ENCODE measurements at regions not wholly inside any gene's neighbourhood (a gene's known extent, or its start where the extent isn't known, plus 50 kb on each side); places are given as distances from the start of the nearest gene placed in this dataset.

DNA sequence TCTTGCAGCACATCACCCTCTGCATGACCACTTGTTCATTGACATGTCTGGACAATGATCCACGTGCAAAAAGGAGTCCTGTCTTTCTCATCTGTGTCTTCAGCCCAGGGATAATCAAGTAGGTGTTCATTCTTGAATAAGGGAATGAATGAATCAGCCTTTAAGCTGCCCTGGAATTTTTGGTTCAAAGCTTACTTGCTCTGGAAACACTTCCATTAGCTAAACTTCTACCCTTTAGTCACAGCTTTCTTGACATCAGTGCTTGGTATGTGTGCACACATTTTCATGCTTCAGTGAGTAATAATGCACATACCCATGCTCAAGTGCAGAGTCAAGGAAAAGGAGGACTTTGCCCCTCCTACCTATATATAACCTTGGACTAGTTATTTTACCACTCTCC lies 103.0 kb upstream of the CDH13 start:
- TF ChIP-seq, protein P1, sequence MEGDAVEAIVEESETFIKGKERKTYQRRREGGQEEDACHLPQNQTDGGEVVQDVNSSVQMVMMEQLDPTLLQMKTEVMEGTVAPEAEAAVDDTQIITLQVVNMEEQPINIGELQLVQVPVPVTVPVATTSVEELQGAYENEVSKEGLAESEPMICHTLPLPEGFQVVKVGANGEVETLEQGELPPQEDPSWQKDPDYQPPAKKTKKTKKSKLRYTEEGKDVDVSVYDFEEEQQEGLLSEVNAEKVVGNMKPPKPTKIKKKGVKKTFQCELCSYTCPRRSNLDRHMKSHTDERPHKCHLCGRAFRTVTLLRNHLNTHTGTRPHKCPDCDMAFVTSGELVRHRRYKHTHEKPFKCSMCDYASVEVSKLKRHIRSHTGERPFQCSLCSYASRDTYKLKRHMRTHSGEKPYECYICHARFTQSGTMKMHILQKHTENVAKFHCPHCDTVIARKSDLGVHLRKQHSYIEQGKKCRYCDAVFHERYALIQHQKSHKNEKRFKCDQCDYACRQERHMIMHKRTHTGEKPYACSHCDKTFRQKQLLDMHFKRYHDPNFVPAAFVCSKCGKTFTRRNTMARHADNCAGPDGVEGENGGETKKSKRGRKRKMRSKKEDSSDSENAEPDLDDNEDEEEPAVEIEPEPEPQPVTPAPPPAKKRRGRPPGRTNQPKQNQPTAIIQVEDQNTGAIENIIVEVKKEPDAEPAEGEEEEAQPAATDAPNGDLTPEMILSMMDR (IDR thresholded peaks at IDR 0.05; ENCODE audit: extremely low read depth, insufficient read depth, missing control alignments), result no peak
- no peak for DNase-seq (ENCODE audit: low spot score)
- in situ Hi-C loops (cut with MboI; ENCODE audit: low pct_unique_long_range_greater_than_20kb, low sequenced_read_pairs, unreplicated experiment), result no loop called here

- TF ChIP-seq, protein P1 (IDR thresholded peaks at IDR 0.05; ENCODE audit: extremely low read depth, insufficient read depth, missing control alignments), result no peak
- in situ Hi-C loops (cut with MboI; ENCODE audit: low pct_unique_long_range_greater_than_20kb, low sequenced_read_pairs, unreplicated experiment), result no loop called here
- DNase-seq (ENCODE audit: low spot score), result no peak
Observed at GRCh38 chr16:82522026-82522425, 104.7 kb upstream of the CDH13 start.

DNA sequence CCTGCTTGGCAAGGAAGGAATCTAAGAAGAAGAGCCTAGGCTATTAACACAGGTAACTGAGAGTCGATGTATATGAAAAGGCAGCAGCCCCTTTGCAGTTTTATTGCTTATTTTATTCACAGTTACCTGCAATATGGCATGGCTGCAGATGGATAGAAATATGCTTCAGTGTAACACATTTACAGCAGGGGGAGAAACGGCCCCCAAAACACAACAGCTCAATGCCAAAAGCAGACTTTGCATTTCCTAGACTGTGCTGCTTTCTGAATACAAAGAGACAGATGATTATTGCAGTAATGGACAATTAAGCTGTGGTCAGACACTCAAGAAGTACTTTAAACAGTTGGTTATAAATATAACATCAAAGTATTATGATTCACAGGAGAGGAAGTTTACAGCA lies 108.0 kb upstream of the CDH13 start:
- TF ChIP-seq, protein P1 (IDR thresholded peaks at IDR 0.05; ENCODE audit: extremely low read depth, insufficient read depth, missing control alignments), result no peak
- in situ Hi-C loops (cut with MboI; ENCODE audit: low pct_unique_long_range_greater_than_20kb, low sequenced_read_pairs, unreplicated experiment), result no loop called here
- DNase-seq (ENCODE audit: low spot score), result no peak

DNA sequence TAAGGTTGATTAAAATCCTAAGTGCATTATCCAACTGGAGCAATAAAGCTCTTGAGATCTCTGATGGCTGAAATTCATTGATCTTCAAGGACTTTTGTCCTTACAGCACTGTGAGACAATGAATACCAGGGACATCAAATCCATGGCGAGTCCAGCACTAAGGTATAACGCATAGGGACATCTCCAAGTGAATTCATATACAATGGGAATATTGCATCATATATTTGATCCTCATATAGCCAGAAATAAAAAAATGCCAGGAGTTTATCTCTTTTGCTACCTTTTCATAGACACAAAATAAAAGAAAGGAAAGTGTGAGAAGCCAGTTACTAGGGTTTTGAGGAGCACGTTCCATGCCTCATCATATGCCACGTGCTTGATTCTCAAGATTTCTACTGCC lies 112.5 kb upstream of the CDH13 start:
- in situ Hi-C loops (cut with MboI; ENCODE audit: low pct_unique_long_range_greater_than_20kb, low sequenced_read_pairs, unreplicated experiment), result no loop called here
- no peak for DNase-seq (ENCODE audit: low spot score)
- TF ChIP-seq, protein P1 (IDR thresholded peaks at IDR 0.05; ENCODE audit: extremely low read depth, insufficient read depth, missing control alignments), result no peak

- TF ChIP-seq, protein P1 (IDR thresholded peaks at IDR 0.05; ENCODE audit: extremely low read depth, insufficient read depth, missing control alignments), result no peak
- no peak for DNase-seq (ENCODE audit: low spot score)
- in situ Hi-C loops (cut with MboI; ENCODE audit: low pct_unique_long_range_greater_than_20kb, low sequenced_read_pairs, unreplicated experiment), result no loop called here
Observed at GRCh38 chr16:82510789-82511305, 115.9 kb upstream of the CDH13 start.

DNA sequence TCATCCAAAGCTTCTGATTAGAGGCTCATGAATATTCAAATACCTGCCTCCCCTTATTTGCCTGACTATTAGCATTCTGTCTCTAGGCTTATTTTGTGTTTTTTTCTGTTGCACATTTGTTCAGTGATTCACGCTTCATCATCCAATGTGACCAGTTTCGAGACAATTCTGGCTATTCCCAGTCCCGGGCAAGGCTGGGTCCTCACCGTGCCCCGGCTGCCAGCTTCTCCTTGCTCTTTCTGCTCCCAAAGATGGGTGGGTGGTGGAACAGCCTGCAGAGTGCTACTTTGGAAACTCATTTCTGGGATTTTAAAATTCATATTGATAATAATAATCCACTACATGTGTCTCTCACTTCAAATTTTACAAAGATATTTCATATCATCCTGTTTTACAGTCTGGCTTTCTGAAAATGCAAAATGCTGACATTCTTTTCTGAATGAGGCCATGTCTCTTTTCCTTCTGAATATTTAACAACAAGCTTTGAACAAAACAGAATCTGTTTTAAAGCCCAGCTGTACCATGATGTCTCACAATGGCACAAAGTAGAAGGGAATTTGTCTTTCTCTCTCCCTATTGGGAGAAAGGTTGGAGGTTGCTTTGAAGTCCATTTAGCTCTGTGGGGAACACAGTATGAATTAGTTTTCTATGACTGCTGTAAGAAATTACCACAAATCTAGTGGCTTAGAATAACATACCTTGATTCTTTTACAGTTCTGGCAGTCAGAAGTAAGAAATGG lies 116.9 kb upstream of the CDH13 start:
- TF ChIP-seq, protein P1 (IDR thresholded peaks at IDR 0.05; ENCODE audit: extremely low read depth, insufficient read depth, missing control alignments), result no peak
- DNase-seq (ENCODE audit: low spot score), result no peak
- in situ Hi-C loops (cut with MboI; ENCODE audit: low pct_unique_long_range_greater_than_20kb, low sequenced_read_pairs, unreplicated experiment), result no loop called here
